A549 (cell line): ENCODE measurements at regions not wholly inside any gene's neighbourhood (a gene's known extent, or its start where the extent isn't known, plus 50 kb on each side); places are given as distances from the start of the nearest gene placed in this dataset.

Experiments used
- CHD4 ChIP-seq: fragments of 200-600 bp; sonication (generic); IDR thresholded peaks from 2 replicates; pipeline ENCODE4 v1.6.1; 2016; ENCODE audit warnings: antibody characterized with exemption, mild to moderate bottlenecking, borderline replicate concordance
- MAZ ChIP-seq: fragments of 150-350 bp; IDR thresholded peaks from 2 replicates; pipeline ENCODE4 v1.6.1; 2014; ENCODE audit warnings: antibody characterized with exemption, low read depth, low read length, borderline replicate concordance

DNA sequence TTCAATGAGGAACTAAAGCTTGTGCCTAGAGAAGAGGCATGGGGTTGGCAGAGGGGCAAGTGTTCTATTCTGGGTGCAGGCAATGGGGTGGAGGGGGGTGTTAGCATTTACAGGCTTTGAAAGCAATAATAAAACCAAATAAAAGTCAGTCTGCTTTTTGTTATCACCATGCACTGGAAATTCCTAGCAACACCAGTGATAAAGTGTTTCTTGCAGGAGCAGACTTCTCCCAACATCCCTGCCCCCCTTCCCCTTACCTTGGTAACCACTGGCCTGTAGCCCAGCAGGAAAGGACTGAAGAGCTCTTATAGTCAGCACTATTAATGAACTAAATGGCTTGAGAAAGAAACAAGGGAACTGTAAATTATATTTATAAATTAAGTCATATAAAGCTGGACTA lies 65.2 kb upstream of the SESN3 start:
- TF ChIP-seq CHD4 (no peak), MAZ (no peak)
